GM18511 (cell line): ENCODE measurements at regions not wholly inside any gene's neighbourhood (a gene's known extent, or its start where the extent isn't known, plus 50 kb on each side); places are given as distances from the start of the nearest gene placed in this dataset.
"Not testable (repeated sequence)": the region's sequence is repeated elsewhere in the genome, so short reads cannot be mapped to it uniquely, and the experiment has no call there.

Experiments used
- ATAC-seq: cut with Tn5 transposase; IDR thresholded peaks from one replicate; pipeline ENCODE4 v1.9.1; 2021; ENCODE audit warnings: mild to moderate bottlenecking, moderate library complexity; ENCODE audit not compliant: unreplicated experiment

DNA sequence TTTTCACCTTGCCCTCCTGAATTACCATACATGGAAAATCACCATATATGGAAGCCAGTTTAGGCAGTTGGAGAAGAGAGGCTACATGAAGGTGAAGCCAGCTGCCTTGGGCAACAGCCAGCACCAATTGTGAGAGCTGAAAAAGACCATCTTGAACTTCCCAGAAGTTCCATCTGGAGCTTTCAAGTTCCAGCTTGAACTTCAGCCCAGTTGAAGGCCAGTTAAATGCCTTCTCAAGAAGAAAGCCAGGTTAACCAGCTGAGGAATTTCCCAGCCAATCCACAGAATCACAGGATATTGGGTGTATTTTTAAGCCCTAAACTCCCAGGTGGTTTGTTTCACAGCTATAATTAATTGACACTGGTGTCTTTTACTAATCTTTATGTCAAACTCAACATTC is 713.6 kb upstream of the MIR17HG start:
- ATAC-seq: no peak

DNA sequence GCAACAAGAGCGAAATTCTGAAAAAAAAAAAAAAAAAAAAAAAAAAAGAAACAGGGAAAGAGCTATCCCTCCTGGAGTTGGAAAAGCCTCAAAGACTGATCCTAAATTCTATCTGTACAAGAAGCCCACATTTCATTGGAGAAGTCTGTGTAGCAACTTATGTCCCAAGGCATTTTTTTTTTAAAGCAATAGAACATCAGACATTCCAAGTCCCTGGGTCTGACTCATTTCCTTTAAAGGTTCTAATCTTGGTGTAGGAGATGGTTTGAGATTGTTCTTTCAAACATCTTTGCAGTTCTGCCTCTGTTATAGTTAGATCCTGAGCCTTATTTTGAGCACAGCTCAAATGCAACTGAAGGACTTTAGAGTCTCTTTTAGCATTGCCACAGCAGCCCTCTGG is 706.5 kb upstream of the MIR17HG start:
- no peak for ATAC-seq

DNA sequence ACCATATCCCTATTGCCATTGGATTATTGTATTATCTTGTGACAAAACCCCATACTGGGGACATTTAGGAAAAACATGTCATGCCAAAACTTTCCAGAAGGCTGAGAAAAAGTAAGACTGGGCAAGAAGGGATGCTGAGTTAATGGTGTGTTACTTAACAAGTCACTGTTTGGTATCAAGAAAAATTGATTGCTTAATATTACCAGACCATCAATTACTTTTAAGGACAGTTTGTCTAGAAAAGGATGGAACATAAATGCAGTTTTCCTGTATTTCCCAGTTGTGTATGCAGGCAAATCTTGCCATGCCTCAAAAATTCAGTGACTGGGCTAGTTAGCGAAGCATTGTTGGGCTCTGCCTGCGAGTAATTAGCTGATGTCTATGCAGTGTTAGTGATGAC is 705.6 kb upstream of the MIR17HG start:
- no peak for ATAC-seq

DNA sequence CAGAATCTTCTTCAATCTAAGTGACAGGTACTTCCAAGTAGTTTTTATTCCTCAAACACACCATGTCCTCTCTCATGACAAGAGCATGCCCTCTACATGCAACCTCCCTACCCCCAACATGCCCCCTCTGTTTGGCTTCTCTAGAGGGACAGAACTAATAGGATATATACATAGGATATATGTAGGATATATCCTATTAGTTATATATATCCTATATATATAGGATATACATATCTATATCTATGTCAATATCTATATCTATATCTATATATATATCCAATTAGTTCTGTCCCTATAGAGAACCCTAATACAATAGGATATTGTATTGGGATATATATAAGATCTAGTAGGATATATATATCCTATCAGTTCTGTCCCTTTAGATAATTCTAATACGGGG is 701.9 kb upstream of the MIR17HG start:
- ATAC-seq: no peak

DNA sequence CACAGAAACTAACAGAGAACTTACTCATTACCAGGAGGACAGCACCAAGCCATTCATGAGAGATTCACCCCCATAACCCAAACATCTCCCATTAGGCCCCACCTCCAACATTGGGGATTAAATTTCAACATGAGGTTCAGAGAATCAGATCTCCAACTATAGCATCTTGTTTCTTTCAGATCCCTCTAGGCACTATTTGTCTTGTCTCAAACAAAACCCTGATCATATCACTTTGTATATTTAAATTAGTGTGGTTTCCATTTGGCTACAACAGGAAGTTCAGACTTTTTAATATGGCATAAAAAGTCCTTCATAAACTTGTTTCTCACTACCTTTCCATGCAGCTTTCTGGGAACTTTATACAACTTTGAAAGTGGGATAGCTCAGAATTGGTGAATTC is 699.0 kb upstream of the MIR17HG start:
- no peak for ATAC-seq

DNA sequence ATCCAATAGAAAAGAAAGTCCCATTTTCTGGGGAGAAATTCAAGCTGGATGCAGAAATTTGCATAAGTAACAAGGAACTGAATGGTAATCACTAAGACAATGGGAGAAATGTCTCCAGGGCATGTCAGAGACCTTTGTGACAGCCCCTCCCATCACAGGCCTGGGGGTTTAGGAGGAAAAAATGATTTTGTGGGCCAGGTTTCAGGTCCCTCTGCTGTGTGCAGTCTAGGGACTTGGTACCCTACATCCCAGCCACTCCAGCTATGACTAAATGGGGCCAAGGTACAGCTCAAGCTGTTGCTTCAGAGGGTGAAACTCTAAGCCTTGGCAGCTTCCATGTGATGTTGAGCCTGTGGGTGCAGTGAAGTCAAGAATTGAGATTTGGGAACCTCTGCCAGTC is 695.5 kb upstream of the MIR17HG start:
- no peak for ATAC-seq

DNA sequence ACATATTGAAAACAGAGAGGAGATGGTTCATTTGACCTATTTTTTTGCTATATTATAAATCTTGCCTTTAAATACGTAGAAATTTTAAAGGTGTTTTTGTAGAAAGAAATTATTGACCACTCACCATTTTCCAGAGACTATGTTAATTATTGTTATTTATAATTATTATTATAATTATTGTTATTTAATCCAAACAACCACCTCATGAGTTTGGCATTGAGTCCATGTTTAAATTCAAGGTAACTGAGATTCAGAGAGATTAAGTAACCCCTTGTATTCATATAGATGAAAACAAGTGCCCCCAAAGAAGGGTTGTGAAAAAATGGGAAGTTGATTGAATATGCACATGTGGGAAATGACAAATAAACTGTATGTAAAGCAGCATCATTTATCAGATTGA is 692.5 kb upstream of the MIR17HG start:
- ATAC-seq: no peak

DNA sequence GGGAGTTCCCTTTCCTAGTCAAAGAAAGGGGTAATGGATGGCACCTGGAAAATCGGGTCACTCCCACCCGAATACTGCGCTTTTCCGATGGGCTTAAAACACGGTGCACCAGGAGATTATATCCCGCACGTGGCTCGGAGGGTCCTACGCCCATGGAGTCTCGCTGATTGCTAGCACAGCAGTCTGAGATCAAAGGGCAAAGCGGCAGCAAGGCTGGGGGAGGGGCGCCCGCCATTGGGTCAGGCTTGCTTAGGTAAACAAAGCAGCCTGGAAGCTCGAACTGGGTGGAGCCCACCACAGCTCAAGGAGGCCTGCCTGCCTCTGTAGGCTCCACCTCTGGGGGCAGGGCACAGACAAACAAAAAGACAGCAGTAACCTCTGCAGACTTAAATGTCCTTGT is 683.3 kb upstream of the MIR17HG start:
- not testable (repeated sequence) for ATAC-seq

DNA sequence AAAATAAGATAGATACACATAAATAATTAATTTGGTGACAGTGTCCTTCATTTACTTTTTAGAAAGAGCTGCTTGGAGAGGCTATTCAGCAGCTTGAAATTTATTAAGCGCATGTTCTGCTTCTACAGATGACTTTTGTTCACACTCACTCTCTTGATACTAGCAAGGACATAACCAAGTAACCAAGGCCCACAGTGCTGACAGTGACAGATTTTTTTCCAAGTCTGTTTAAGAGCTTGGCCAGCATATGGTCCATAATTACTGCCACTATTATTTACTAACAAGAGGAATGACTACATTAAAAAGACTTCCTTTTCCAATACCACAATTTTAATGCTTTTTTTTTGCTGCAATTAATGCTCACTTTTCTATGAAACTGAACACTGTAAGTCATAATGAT is 673.7 kb upstream of the MIR17HG start:
- no peak for ATAC-seq

DNA sequence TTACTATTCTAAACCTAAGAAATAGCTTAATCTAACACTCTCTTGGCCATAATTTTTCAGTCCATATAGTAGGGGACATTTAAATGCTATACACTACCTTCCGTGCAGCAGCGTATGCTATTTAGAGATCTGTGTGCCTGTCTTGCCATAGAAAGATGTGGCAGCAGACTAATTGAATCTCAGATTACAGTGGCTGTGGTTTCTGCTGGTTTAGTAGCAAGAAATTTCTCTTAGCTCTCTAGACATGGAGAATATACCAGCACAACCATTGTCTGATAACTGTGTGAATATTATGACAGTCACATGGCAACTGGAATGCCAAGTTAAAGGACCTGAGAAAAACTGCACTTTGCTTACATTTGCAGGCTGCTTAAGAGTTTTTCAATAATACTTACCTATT is 672.4 kb upstream of the MIR17HG start:
- no peak for ATAC-seq

DNA sequence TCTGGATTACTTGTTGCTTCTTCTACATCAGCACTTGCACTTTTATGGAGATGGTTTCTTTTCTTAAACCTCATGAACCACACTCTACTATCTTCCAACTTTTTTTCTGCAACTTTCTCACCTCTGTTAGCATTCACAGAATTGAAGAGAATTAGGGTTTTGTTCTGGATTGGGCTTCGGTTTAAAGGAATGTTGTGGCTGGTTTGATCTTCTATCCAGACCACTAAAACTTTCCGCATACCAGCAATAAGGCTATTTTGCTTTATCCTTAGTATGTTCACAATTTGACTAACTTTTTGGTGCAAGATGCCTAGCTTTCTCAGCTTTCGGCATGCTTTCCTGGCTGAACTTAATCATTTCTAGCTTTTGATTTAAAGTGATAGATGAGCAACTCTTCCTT is 666.7 kb upstream of the MIR17HG start:
- ATAC-seq: no peak

DNA sequence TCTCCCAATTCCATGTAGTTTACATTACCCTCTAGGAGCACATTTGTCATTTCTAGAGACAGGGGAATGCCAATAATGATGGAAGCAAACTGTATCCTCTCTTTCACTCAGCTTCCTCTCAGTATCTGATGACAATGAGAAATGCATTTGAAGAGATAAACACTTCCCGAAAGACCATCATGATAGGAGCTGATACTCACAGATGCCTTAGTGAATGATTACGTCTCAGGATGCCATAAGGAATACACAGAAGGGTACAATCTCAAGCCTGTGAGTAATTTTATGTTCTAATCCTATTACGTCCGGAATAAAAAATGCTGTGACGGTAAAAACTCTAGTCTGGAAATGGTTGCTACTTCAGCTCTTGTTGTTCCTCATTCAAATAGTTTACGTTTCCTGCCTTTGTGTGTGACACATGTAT is 663.8 kb upstream of the MIR17HG start:
- ATAC-seq: no peak

DNA sequence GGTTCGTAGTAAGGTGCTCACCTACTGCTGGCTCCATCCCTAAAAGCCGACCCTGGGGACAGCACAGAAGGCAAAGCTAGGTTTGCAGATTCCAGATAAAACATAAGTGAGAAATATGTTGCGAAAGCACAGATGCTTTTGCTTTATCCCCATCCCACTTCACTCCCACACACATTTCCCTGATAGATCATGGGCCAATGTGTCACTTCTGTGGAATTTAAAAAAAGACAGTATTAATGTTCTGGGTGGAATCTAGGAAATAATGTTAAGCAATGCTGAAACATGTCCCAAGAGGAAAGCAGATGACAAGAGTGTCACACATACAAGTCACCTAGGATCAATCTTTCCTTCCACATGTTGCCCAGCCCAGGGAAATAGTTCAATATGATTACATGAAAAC is 661.0 kb upstream of the MIR17HG start:
- no peak for ATAC-seq

DNA sequence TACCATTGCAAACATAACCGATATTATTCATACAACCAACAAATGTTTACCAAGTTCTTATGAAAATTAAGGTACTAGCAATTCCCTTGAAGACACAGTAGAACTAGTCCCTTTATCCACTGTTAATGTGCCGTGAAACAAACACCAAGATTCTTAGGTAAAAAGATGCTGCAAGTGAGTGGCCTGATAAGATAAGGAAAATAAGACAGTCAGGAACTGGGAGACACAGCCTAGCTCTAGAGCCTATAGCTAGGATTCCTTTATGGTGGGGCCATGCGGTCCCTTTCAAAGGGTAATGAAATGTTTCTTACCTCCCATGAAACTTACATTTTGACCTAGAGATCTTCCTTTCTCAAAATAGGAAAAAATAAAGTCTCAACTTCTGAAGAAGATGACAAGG is 658.4 kb upstream of the MIR17HG start:
- ATAC-seq: no peak

DNA sequence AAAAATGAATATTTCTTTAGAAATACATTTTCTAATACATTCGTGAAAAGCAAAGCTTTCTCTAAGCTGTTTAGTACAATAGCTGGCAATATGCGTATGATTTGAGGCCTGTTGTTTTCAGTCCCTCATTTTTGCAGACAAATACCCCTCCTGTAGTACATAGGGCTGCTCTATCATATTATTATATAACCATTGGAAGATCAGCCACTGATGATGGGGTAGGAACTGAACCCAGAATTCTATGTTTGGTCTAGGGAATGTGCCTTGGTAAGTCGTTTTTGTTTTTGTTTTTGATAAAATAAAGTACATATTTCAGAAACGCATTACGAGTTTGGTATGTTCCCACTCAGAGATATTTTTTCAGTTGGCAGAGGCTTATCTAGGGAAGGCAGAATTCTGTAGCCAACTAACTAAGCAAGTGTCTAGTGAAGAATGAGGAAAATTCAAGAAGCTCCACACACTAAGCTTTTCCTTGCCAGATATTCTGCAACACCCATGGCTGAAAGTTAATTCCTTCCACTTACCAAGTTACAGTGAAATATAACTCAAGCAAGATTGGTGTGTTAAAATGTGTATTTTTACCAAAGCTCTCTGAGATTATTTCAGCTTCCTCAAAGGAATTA is 656.9 kb upstream of the MIR17HG start:
- ATAC-seq: no peak

DNA sequence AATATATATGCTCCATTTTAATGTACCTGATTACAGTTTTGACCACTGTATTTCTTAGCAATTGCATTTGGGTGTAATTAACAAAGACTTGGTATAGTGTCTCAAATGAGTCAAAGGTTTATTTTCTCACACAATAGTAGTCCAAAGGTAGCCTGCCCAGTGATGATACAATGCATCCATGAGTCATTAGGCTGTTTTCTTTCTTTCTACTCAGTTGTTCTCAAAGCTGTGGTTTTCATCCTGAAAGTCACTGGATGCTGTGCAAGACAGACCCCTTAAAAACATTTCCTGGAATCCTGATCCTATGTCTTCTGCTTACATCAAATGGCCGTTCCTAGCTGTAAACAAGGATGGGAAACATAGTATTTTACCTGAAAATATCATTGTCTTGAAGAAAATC is 651.2 kb upstream of the MIR17HG start:
- no peak for ATAC-seq

DNA sequence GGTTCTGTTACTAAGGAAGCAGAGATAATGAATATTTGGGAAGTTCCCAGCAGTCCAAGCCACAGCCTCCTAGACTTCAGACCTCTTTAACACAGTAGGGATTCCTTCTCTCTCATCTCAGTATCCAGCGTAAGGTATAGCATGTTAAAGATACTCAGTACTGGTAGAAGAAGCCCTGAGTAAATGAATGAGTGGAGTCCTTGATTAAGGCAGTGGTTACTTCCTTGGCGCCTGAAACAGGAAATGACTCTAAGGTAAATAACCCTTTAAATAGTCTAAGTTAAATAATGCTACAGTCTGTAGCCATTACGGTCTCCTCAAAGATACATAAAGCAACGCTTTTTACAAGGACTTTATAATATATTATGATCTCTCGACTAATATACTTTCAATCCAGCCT is 650.8 kb upstream of the MIR17HG start:
- ATAC-seq: no peak

DNA sequence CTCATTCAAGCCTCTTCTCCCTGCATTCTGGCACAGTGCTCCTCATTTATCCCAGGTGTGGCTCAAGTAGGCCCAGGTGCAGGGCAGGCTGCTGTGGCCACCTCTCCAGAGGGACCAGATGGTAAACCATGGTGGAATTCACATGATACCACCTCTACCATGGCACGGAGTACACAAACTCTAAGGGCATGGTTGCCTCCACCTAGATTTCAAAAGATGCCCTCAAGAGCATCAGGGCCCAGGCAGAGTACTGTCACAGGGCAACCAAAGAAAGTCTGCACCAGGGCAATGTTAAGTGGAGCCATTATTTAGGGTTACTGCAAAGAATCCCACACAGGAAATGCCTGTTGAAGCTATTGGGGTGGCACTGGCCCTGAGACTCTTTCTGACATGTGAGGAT is 647.1 kb upstream of the MIR17HG start:
- no peak for ATAC-seq

DNA sequence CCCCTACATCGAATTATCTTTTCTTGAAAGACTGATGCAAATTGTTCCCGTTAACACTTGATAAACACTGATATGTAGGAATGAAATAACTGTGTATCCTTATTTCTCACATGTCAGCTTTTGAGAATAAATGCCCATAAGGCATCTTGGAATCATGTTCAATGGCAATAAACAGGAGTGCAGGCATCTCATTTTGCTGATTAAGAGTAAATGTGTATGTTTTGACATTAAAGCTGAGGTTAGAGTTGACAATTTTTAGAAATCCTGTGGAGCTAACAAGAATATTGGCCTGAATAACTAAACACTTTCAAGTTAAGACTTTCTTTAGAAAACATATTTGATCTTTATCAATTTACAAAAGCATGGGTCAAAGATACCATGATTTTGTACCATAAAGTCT is 646.2 kb upstream of the MIR17HG start:
- no peak for ATAC-seq

DNA sequence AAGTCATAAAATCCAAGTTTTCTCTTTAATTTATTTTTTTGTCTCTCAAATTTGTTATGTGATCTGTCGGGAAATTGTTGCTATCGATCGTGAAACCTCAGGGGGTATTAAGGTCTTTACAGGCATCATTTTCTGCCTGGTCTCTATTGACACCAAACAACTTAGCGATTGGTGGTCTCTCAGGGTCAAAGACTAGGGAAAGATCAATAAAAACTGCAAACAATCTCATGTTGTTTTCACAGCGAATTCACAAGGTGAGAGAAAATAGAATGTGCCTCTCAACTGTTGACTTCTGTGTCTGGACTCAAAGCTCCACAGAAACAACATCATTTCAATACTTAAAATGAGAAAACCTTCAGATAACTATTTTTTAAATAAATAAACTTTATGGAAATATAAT is 645.4 kb upstream of the MIR17HG start:
- ATAC-seq: no peak

DNA sequence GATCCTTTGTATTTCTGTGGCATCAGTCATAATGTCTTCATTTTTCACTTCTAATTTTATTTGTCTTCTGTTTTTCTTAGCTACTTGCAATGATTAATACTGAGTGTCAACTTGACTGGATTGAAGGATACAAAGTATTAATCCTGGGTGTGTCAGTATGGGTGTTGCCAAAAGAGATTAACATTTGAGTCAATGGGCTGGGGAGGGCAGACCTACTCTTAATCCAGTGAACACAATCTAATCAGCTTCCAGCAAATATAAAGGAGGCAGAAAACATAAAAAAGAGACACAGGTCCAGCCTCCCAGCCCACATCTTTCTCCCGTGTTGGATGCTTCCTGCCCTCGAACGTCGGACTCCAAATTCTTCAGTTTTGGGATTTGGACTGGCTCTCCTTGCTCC is 640.9 kb upstream of the MIR17HG start:
- ATAC-seq: no peak

DNA sequence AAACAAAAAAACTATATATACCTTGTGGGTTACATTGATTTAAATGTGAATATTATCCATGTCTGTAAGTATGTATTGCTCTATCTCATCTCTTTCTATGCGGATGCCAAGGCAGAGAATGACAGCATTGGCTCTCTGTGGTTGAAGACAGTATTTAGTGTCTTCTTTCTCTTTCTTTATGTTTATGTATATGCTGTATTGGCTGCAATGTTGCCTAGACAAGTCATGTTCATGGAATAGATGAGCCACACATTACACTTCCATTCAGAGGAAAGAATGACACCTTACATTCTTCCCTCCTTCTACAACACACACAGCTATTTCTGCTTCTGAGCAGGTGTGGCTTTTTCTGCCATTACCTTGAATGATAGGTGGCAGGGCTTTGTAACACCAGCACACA is 639.4 kb upstream of the MIR17HG start:
- no peak for ATAC-seq

DNA sequence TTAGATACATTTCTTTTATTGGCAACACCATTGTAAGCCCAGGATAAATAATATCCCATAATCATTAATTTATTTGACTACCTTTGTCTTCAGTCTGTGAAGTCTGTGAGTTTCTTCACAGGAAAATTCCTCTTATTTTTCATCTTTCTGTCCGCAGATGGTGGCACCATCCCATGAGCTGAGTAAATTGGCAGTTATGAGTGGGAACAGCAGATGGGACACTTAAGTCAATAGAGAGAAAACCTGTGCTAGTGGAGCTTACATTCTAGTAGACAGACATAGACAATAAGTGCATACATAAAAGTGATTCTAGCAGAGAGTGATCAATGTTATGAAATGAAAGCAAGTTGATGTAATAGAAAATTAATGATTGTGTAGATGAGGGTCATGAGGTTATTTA is 638.2 kb upstream of the MIR17HG start:
- no peak for ATAC-seq
